Common myeloid progenitor, CD34-positive (primary cell): ENCODE measurements at regions not wholly inside any gene's neighbourhood (a gene's known extent, or its start where the extent isn't known, plus 50 kb on each side); places are given as distances from the start of the nearest gene placed in this dataset.

Experiments
- CTCF ChIA-PET: fragments of 350-600 bp; sonication (Branson Sonifier 250); formaldehyde crosslinking; loops from one replicate; lab custom pipeline; 2021; ENCODE audit warnings: antibody characterized with exemption; lab: Charles Lee
- POLR2A ChIA-PET: fragments of 350-600 bp; sonication (Branson Sonifier 250); formaldehyde crosslinking; loops from one replicate; lab custom pipeline; 2021; ENCODE audit warnings: antibody characterized with exemption; lab: Charles Lee
- DNase-seq, 3 donors: peaks; one replicate each; pipeline versions ENCODE4 v3.0.0 to v3.0.0-alpha.2; 2013
- H3K27ac ChIP-seq, 2 experiments: 1 replicate in 1 of 2; 2 replicates in 1 of 2; pipeline ENCODE4 v1.7.0; 2013; ENCODE audit warnings: inconsistent platforms in 2 of 2, low read length in 2 of 2, mild to moderate bottlenecking in 2 of 2, low read depth in 1 of 2, moderate library complexity in 1 of 2; ENCODE audit not compliant: severe bottlenecking in 2 of 2, insufficient read depth in 1 of 2, poor library complexity in 1 of 2
- H3K27me3 ChIP-seq, 5 experiments: replicated peaks in 2 of 5; 1 replicate in 3 of 5; 2 replicates in 2 of 5; pipeline versions ENCODE4 v1.6.1 to v1.7.0; 2013; ENCODE audit warnings: low read length in 4 of 5, mild to moderate bottlenecking in 2 of 5, moderate library complexity in 2 of 5, inconsistent platforms in 1 of 5; ENCODE audit not compliant: insufficient read depth in 5 of 5, control insufficient read depth in 4 of 5
- H3K36me3 ChIP-seq, 4 experiments: 1 replicate in 2 of 4; 2 replicates in 2 of 4; pipeline versions ENCODE4 v1.6.1 to v1.7.0; 2013; ENCODE audit warnings: low read length in 3 of 4, control low read depth in 1 of 4, mild to moderate bottlenecking in 1 of 4; ENCODE audit not compliant: control insufficient read depth in 4 of 4, insufficient read depth in 4 of 4
- H3K4me1 ChIP-seq, 4 experiments: 1 replicate in 3 of 4; 2 replicates in 1 of 4; pipeline versions ENCODE4 v1.6.1 to v1.7.1; 2013; ENCODE audit warnings: low read length in 3 of 4, mild to moderate bottlenecking in 3 of 4, control low read depth in 1 of 4, inconsistent platforms in 1 of 4, moderate library complexity in 1 of 4; ENCODE audit not compliant: control insufficient read depth in 4 of 4, insufficient read depth in 4 of 4; ENCODE audit errors: control extremely low read depth in 1 of 4
- H3K4me3 ChIP-seq, 7 experiments: 1 replicate in 4 of 7; 2 replicates in 3 of 7; pipeline versions ENCODE4 v1.5.1 to v1.7.0; 2013; ENCODE audit warnings: mild to moderate bottlenecking in 7 of 7, low read length in 6 of 7, moderate library complexity in 6 of 7, inconsistent platforms in 2 of 7, low read depth in 2 of 7, control low read depth in 1 of 7; ENCODE audit not compliant: insufficient read depth in 4 of 7, control insufficient read depth in 1 of 7; ENCODE audit errors: extremely low read depth in 1 of 7
- H3K9me3 ChIP-seq, 5 experiments: 1 replicate in 4 of 5; 2 replicates in 1 of 5; pipeline versions ENCODE4 v1.6.1 to v1.7.1; 2013; ENCODE audit warnings: low read length in 4 of 5, mild to moderate bottlenecking in 2 of 5, inconsistent platforms in 1 of 5, low read depth in 1 of 5, moderate library complexity in 1 of 5; ENCODE audit not compliant: control insufficient read depth in 4 of 5, insufficient read depth in 2 of 5; ENCODE audit errors: control extremely low read depth in 1 of 5
- WGBS: methylation state at CpG from one replicate; pipeline ENCODE4 v1.1.5; 2013; ENCODE audit not compliant: insufficient coverage; 5-methylcytosine and 5-hydroxymethylcytosine counted together

DNA sequence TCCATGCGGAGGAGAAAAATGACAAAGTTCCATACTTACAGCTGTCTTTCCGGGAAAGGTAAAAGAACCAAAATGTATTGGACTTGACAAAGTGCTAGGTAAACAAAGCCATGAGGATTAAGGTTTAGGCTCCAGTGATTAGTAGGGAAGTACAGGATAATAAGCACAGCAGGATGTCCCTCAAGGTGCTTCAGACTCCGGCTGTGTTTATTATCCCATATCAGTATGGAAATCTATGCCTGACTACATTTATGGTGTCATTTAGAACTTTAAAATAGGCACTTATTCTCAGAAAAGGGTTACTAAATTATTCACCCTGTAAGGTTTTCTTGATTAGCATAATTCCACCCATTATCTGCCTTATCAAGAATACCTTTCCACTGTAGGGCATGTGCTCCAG lies 136.3 kb upstream of the CCDC68 start:
- no peaks in the 10 kb centered on the region for H3K36me3 ChIP-seq
- no peak for DNase-seq
- H3K27ac ChIP-seq, result no peak overlapping the region
- H3K4me3 ChIP-seq, result no peak overlapping the region
- CTCF ChIA-PET, result no interaction called here
- no peaks in the 10 kb centered on the region for H3K4me1 ChIP-seq
- H3K9me3 ChIP-seq, result no peaks in the 10 kb centered on the region
- H3K27me3 ChIP-seq, result peaks cover 0 to 6% (median 0%) of the 10 kb centered on the region in 5 experiments
- 92% methylated on average over 2 of the region's 3 CpGs for WGBS
- POLR2A ChIA-PET, result no interaction called here

DNA sequence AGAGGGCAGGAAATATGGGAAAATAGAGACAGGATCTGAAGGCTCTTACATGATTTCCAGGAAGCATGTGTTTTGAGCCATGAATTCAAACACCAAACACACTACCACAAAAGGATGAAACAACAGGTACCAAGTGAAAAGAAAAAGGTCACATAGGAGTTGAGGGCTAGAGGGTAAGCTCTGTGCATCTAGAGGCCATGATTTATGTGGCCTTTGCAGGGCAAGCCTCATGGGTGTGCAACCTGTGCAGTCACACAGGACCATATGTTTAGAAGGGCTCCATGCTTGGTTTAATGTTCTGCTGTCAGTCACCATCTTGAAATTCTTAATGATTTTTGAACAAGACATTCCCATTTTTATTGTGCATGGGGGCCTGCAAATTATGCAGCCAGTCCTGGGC lies 134.5 kb upstream of the CCDC68 start:
- POLR2A ChIA-PET, result no interaction called here
- Histone ChIP-seq H3K27me3 (peaks cover 0 to 6% (median 0%) of the 10 kb centered on the region in 5 experiments), H3K27ac (no peak overlapping the region), H3K4me1 (no peaks in the 10 kb centered on the region), H3K9me3 (peaks cover 0 to 2% (median 0%) of the 10 kb centered on the region in 5 experiments), H3K4me3 (no peak overlapping the region), H3K36me3 (no peaks in the 10 kb centered on the region)
- CTCF ChIA-PET, result no interaction called here
- no peak for DNase-seq

DNA sequence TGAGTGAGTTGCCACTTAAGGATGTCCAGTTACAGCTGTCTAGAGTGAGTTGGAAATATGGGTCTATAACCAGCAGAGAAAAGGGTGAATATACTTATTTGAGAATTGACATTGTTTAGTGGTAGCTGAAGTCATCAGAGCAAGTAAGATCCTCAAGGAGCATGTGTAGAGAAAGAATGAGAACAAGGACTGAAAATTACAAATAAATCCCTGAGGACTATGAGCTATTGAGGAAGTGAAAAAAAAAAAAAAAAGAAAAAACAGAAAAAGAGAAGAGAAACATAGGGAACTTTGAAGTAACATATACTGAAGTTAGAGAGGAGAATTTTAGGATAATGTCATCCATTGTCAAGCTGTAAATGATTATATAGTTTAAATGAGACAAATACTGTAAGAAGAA lies 134.0 kb upstream of the CCDC68 start:
- CTCF ChIA-PET, result interaction anchor here (0.6 kb wide), 1 partner anchor 121 kb away, joined by 3 read pairs; no protein-coding TSS in a partner anchor

DNA sequence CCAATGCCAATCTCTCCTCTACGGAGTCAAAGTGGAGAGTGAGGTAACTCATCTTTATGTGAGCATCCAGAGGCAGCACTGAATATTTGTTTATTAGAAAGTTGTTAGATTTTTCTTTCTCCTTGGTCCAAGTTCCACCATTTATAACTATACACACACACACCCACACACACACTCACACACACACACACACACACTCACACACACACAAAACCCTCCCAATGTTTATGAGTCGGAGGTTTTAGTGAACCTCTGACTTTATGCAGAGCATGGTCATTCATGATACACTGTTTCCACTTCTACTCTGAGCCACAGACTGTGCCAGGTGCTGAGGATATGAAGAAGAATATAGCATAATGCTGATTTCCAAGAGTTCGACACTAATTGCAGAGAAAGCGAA lies 132.9 kb upstream of the CCDC68 start:
- H3K4me3 ChIP-seq, result no peak overlapping the region
- H3K27me3 ChIP-seq, result peaks cover 0 to 6% (median 0%) of the 10 kb centered on the region in 5 experiments
- ChIA-PET POLR2A (no interaction called here), CTCF (no interaction called here)
- no peak for DNase-seq
- no peaks in the 10 kb centered on the region for H3K36me3 ChIP-seq
- peaks cover 0 to 2% (median 0%) of the 10 kb centered on the region in 5 experiments for H3K9me3 ChIP-seq
- no peaks in the 10 kb centered on the region for H3K4me1 ChIP-seq
- no peak overlapping the region for H3K27ac ChIP-seq
- 50% methylated on average over 2 of the region's 4 CpGs for WGBS

More for the DNA sequence above, 134.0 kb upstream of the CCDC68 start:
- Histone ChIP-seq H3K36me3 (no peaks in the 10 kb centered on the region), H3K4me3 (no peak overlapping the region), H3K27ac (no peak overlapping the region), H3K27me3 (peaks cover 0 to 6% (median 0%) of the 10 kb centered on the region in 5 experiments), H3K9me3 (peaks cover 0 to 2% (median 0%) of the 10 kb centered on the region in 5 experiments), H3K4me1 (no peaks in the 10 kb centered on the region)
- POLR2A ChIA-PET, result no interaction called here
- DNase-seq, result no peak

DNA sequence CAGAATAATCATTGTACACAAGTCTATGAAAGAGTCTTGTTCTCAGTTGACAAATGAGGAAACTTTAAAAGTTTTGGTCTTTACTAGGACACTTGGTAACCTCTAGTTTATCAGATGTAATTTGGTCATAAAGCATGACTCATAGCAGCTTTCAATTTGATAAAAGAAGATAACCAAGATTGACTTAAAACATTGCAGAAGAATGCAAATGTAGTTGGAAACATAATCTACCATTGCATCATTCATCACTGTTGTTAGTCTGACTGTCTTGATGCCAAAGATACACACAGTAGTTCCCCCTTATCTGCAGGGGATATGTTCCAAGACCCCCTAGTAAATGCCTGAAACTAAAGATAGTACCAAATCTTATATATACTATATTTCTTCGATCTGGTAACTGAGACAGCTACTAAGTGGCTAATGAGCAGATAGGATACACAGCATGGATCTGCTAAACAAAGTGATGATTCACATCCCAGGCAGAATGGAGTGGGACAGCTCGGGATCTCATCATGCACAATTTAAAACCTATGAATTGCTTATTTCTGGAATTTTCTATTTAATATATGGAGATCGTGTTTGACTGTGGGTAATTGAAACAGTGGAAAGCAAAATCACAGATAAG lies 131.4 kb upstream of the CCDC68 start:
- POLR2A ChIA-PET, result no interaction called here
- whole genome bisulfite sequencing, result 100% methylated on average over 1 of the region's 3 CpGs
- DNase-seq, result peak in 1 of 3 donors; percentile 16

DNA sequence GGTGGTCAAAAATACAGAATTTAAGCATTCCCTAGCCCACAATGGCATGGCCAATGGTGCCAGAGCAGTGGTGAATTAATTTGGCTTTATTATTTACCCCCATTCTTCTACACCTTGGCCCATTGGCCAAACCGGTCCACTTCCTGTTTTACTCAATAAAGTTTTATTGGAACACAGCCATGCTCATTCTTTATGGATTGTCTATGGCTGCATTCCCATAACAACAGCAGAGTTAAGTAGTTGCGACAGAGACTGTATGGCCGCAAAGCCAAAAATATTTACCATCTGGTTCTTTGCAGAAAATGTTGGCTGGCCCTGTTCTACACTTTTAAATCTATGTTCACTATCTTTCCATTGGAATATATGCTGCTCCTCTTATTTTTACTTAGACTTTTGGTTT lies 130.3 kb upstream of the CCDC68 start:
- DNase-seq, result no peak
- Histone ChIP-seq H3K36me3 (no peaks in the 10 kb centered on the region), H3K27ac (no peak overlapping the region), H3K27me3 (peaks cover 0 to 9% (median 3%) of the 10 kb centered on the region in 5 experiments), H3K4me1 (no peaks in the 10 kb centered on the region), H3K4me3 (no peak overlapping the region), H3K9me3 (peaks cover 0 to 2% (median 0%) of the 10 kb centered on the region in 5 experiments)
- 97% methylated on average over 3 of the region's 3 CpGs for WGBS
- CTCF ChIA-PET, result no interaction called here
- POLR2A ChIA-PET, result no interaction called here

More for the DNA sequence above, 131.4 kb upstream of the CCDC68 start:
- no peaks in the 10 kb centered on the region for H3K36me3 ChIP-seq
- peaks cover 0 to 8% (median 3%) of the 10 kb centered on the region in 5 experiments for H3K27me3 ChIP-seq
- H3K27ac ChIP-seq, result no peak overlapping the region
- no peak overlapping the region for H3K4me3 ChIP-seq
- H3K4me1 ChIP-seq, result no peaks in the 10 kb centered on the region
- CTCF ChIA-PET, result no interaction called here
- peaks cover 0 to 2% (median 0%) of the 10 kb centered on the region in 5 experiments for H3K9me3 ChIP-seq

DNA sequence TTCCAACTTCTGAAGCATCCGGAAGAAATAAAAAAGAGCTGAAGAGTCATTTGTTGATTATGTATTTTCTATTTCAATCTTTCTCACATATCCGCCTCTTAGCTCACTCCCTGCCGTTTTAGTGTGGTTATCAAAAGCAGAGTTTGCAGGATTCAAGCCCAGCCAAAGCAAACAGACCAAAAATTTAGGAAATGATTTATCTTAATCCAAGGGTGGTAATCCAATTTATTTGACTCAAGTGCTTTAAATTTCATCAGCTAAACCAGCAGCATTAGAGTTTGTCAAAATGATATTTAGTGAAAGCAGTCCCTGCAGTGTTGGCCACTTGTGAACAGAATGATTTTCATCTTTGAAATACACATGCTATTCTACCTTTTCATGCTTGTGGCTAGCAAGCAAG lies 129.3 kb upstream of the CCDC68 start:
- no peak overlapping the region for H3K27ac ChIP-seq
- no peak overlapping the region for H3K4me3 ChIP-seq
- H3K9me3 ChIP-seq, result peaks cover 0 to 2% (median 0%) of the 10 kb centered on the region in 5 experiments
- peaks cover 0 to 9% (median 3%) of the 10 kb centered on the region in 5 experiments for H3K27me3 ChIP-seq
- no peaks in the 10 kb centered on the region for H3K36me3 ChIP-seq
- no peak for DNase-seq
- CTCF ChIA-PET, result no interaction called here
- H3K4me1 ChIP-seq, result no peaks in the 10 kb centered on the region
- POLR2A ChIA-PET, result no interaction called here
- no CpG with 5 or more reads among the region's 3 CpGs for WGBS
